DND-41 (cell line): ENCODE measurements at regions not wholly inside any gene's neighbourhood (a gene's known extent, or its start where the extent isn't known, plus 50 kb on each side); places are given as distances from the start of the nearest gene placed in this dataset.

ENCODE experiments used
- CTCF ChIP-seq: IDR thresholded peaks from 2 replicates; pipeline ENCODE4 v1.5.1; 2012; ENCODE audit warnings: borderline replicate concordance, low read length, moderate library complexity, mild to moderate bottlenecking; ENCODE audit not compliant: poor library complexity, severe bottlenecking; ENCODE audit errors: extremely low read depth
- EZH2 ChIP-seq: IDR thresholded peaks from 3 replicates; pipeline ENCODE4 v1.6.1; 2012; ENCODE audit warnings: borderline replicate concordance, low read depth, mild to moderate bottlenecking, moderate library complexity, low read length, inconsistent platforms; ENCODE audit not compliant: severe bottlenecking

GRCh38 chr1:79775402-79775801 lies 768.9 kb upstream of the ADGRL4 start:
- TF ChIP-seq CTCF, result no peak
- no peak for TF ChIP-seq EZH2
